ENCODE measurements at regions not wholly inside any gene's neighbourhood (a gene's known extent, or its start where the extent isn't known, plus 50 kb on each side); places are given as distances from the start of the nearest gene placed in this dataset.

DNA sequence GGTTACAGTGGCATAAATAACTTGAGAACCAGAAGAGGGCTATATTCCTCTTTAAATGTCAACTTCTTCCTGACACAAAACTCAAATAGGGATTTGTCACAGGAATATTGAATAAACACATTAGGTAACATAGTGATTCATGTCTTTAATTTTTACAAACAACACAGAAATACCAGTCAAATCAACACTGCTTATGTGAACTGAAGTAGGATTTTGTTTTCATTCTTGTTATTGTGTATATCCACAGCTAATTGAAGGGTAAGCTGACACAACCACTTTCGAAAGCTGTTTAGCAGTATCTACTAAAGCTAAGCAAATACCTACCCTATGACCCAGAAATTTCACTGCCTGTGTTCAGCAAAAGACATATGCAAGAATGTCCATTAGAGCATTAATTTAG, 120.4 kb upstream of the EOLA2 start:
- H3K4me1 ChIP-seq (ENCODE audit: control insufficient read depth, insufficient read depth, low read length), result no peaks in the 10 kb centered on the region
- no peak for DNase-seq (ENCODE audit: low read depth, low spot score)
- 32% methylated on average over 1 of the region's 1 CpG for WGBS (ENCODE audit: insufficient coverage, insufficient replicate concordance, low lambda C conversion rate, missing lambda C conversion rate)
- TF ChIP-seq NR2F1 (conservative IDR thresholded peaks at IDR 0.05) (no peak), SUPT20H (IDR thresholded peaks at IDR 0.05; ENCODE audit: borderline replicate concordance, control insufficient read depth, low read depth, low read length) (no peak), CBX3 (IDR thresholded peaks at IDR 0.05; ENCODE audit: borderline replicate concordance, low read depth) (no peak), RFX5 (IDR thresholded peaks at IDR 0.05; ENCODE audit: low read depth, low read length) (no peak), BHLHE40 (IDR thresholded peaks at IDR 0.05; ENCODE audit: borderline replicate concordance in 1 of 2, low read depth in 2 of 2, low read length in 1 of 2) (no peak), FOXK2 (IDR thresholded peaks at IDR 0.05) (no peak)
- TF ChIP-seq, protein P1, sequence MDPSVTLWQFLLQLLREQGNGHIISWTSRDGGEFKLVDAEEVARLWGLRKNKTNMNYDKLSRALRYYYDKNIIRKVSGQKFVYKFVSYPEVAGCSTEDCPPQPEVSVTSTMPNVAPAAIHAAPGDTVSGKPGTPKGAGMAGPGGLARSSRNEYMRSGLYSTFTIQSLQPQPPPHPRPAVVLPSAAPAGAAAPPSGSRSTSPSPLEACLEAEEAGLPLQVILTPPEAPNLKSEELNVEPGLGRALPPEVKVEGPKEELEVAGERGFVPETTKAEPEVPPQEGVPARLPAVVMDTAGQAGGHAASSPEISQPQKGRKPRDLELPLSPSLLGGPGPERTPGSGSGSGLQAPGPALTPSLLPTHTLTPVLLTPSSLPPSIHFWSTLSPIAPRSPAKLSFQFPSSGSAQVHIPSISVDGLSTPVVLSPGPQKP (IDR thresholded peaks at IDR 0.05; ENCODE audit: low read depth, low read length), result no peak
- TF ChIP-seq, protein P2, sequence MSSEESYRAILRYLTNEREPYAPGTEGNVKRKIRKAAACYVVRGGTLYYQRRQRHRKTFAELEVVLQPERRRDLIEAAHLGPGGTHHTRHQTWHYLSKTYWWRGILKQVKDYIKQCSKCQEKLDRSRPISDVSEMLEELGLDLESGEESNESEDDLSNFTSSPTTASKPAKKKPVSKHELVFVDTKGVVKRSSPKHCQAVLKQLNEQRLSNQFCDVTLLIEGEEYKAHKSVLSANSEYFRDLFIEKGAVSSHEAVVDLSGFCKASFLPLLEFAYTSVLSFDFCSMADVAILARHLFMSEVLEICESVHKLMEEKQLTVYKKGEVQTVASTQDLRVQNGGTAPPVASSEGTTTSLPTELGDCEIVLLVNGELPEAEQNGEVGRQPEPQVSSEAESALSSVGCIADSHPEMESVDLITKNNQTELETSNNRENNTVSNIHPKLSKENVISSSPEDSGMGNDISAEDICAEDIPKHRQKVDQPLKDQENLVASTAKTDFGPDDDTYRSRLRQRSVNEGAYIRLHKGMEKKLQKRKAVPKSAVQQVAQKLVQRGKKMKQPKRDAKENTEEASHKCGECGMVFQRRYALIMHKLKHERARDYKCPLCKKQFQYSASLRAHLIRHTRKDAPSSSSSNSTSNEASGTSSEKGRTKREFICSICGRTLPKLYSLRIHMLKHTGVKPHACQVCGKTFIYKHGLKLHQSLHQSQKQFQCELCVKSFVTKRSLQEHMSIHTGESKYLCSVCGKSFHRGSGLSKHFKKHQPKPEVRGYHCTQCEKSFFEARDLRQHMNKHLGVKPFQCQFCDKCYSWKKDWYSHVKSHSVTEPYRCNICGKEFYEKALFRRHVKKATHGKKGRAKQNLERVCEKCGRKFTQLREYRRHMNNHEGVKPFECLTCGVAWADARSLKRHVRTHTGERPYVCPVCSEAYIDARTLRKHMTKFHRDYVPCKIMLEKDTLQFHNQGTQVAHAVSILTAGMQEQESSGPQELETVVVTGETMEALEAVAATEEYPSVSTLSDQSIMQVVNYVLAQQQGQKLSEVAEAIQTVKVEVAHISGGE (CRISPR knock-in tag; IDR thresholded peaks at IDR 0.05), result no peak
- TF ChIP-seq, protein P3, sequence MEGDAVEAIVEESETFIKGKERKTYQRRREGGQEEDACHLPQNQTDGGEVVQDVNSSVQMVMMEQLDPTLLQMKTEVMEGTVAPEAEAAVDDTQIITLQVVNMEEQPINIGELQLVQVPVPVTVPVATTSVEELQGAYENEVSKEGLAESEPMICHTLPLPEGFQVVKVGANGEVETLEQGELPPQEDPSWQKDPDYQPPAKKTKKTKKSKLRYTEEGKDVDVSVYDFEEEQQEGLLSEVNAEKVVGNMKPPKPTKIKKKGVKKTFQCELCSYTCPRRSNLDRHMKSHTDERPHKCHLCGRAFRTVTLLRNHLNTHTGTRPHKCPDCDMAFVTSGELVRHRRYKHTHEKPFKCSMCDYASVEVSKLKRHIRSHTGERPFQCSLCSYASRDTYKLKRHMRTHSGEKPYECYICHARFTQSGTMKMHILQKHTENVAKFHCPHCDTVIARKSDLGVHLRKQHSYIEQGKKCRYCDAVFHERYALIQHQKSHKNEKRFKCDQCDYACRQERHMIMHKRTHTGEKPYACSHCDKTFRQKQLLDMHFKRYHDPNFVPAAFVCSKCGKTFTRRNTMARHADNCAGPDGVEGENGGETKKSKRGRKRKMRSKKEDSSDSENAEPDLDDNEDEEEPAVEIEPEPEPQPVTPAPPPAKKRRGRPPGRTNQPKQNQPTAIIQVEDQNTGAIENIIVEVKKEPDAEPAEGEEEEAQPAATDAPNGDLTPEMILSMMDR (IDR thresholded peaks at IDR 0.05 in 2 of 3, conservative IDR thresholded peaks at IDR 0.05 in 1 of 3; ENCODE audit: control insufficient read depth in 2 of 3, extremely low read depth in 1 of 3, insufficient read depth in 1 of 3, low read depth in 3 of 3, low read length in 3 of 3), result no peak
- in situ Hi-C loops (cut with MboI) (no loop called here), intact Hi-C loops (cut with micrococcal nuclease; ENCODE audit: unreplicated experiment) (no loop called here)
- FAIRE-seq, result no peak
- H3K27me3 ChIP-seq (replicated peaks in 1 of 2; ENCODE audit: control insufficient read depth in 2 of 2, insufficient read depth in 2 of 2, low read length in 1 of 2), result no peaks in the 10 kb centered on the region
- no peak for ATAC-seq
- no peaks in the 10 kb centered on the region for H4K20me1 ChIP-seq (ENCODE audit: control insufficient read depth, insufficient read depth)
- BruUV-seq (replicated peaks), result no TSS peak
- ChIA-PET SMC1A (ENCODE audit: uncharacterized antibody, unreplicated experiment) (no interaction called here), RAD21 (ENCODE audit: unreplicated experiment) (no interaction called here), CTCF (no interaction called here), POLR2A (no interaction called here)
- H3K36me3 ChIP-seq (ENCODE audit: control insufficient read depth in 2 of 2, insufficient read depth in 2 of 2, low read length in 1 of 2), result no peaks in the 10 kb centered on the region
- H2AFZ ChIP-seq (ENCODE audit: control insufficient read depth, low read depth, low read length), result no peak overlapping the region
- no peak overlapping the region for H3K4me2 ChIP-seq (ENCODE audit: control insufficient read depth, insufficient read depth)
- no peaks in the 10 kb centered on the region for H3K79me2 ChIP-seq (ENCODE audit: control insufficient read depth, insufficient read depth, low read length)
- no peaks in the 10 kb centered on the region for H3K9me3 ChIP-seq (replicated peaks; ENCODE audit: control insufficient read depth, insufficient read depth, low read length)
- no peak overlapping the region for H3K27ac ChIP-seq (ENCODE audit: control insufficient read depth, insufficient read depth)
- no peak overlapping the region for H3K9ac ChIP-seq (ENCODE audit: control insufficient read depth, insufficient read depth, low read length)
- H3K4me3 ChIP-seq, result no peak overlapping the region
